Progenitor cell of endocrine pancreas (in vitro differentiated cells): ENCODE measurements at regions not wholly inside any gene's neighbourhood (a gene's known extent, or its start where the extent isn't known, plus 50 kb on each side); places are given as distances from the start of the nearest gene placed in this dataset.

ENCODE experiments used
- DNase-seq: peaks from one replicate; pipeline ENCODE4 v3.0.0; 2021; ENCODE audit warnings: low spot score; ENCODE audit not compliant: unreplicated experiment
- H3K27ac Mint-ChIP-seq: 2 replicates; pipeline ENCODE4 v1.8.0; 2021; ENCODE audit warnings: mild to moderate bottlenecking, moderate library complexity, mixed read lengths
- H3K27me3 Mint-ChIP-seq: 2 replicates; pipeline ENCODE4 v1.8.0; 2021; ENCODE audit warnings: mixed read lengths
- H3K36me3 Mint-ChIP-seq: 2 replicates; pipeline ENCODE4 v1.8.0; 2022; ENCODE audit warnings: mixed read lengths; ENCODE audit not compliant: insufficient read depth
- H3K4me1 Mint-ChIP-seq: 2 replicates; pipeline ENCODE4 v1.8.0; 2021; ENCODE audit warnings: low read depth, mixed read lengths
- H3K4me3 Mint-ChIP-seq: 2 replicates; pipeline ENCODE4 v1.8.0; 2021; ENCODE audit warnings: low read depth, mild to moderate bottlenecking, moderate library complexity, mixed read lengths
- H3K9me3 Mint-ChIP-seq: 2 replicates; pipeline ENCODE4 v1.8.0; 2021; ENCODE audit warnings: low read depth, mixed read lengths
- TF ChIP-seq, protein P1 (sequence below): fragments of 200-600 bp; sonication (generic); IDR thresholded peaks from one replicate; pipeline ENCODE4 v1.5.0; 2021; ENCODE audit warnings: antibody characterized with exemption, mild to moderate bottlenecking; ENCODE audit not compliant: unreplicated experiment

DNA sequence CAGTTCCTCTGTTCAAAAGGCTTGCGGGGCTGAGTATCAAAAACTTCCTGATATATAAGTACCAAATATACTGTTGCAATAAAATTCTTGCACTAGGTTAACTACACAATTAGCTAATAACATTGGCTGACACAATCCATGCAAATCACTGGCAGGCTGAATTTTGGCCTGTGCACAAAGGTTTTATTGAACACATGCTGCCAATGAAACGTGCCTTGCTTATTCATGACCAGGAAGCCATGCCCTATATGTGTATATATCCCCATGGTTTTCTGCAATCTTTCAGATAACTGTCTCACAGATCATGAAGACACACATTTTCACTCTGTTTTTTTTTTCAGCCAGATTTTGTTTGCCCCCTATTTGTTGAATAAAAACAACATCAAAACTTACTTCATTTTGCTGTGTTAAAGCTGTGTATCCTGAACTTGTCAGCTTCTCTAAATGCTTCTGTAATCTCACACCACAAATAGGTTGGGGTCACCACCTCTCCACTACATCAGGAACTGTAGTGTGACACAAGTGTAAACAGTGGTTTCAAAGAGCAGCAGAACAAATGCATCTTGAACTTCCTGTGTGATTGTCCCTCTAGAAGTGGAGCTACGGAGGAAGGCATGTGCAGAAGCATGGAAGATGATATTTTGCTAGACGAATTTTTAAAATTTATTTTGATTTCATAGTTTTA lies 920.7 kb upstream of the NR2F2 start:
- no peaks in the 10 kb centered on the region for H3K36me3 Mint-ChIP-seq
- H3K4me3 Mint-ChIP-seq, result no peak overlapping the region
- TF ChIP-seq, protein P1, sequence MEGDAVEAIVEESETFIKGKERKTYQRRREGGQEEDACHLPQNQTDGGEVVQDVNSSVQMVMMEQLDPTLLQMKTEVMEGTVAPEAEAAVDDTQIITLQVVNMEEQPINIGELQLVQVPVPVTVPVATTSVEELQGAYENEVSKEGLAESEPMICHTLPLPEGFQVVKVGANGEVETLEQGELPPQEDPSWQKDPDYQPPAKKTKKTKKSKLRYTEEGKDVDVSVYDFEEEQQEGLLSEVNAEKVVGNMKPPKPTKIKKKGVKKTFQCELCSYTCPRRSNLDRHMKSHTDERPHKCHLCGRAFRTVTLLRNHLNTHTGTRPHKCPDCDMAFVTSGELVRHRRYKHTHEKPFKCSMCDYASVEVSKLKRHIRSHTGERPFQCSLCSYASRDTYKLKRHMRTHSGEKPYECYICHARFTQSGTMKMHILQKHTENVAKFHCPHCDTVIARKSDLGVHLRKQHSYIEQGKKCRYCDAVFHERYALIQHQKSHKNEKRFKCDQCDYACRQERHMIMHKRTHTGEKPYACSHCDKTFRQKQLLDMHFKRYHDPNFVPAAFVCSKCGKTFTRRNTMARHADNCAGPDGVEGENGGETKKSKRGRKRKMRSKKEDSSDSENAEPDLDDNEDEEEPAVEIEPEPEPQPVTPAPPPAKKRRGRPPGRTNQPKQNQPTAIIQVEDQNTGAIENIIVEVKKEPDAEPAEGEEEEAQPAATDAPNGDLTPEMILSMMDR, result no peak
- DNase-seq, result no peak
- H3K27ac Mint-ChIP-seq, result no peak overlapping the region
- H3K27me3 Mint-ChIP-seq, result no peaks in the 10 kb centered on the region
- peaks cover 9% of the 10 kb centered on the region for H3K4me1 Mint-ChIP-seq
- no peaks in the 10 kb centered on the region for H3K9me3 Mint-ChIP-seq

DNA sequence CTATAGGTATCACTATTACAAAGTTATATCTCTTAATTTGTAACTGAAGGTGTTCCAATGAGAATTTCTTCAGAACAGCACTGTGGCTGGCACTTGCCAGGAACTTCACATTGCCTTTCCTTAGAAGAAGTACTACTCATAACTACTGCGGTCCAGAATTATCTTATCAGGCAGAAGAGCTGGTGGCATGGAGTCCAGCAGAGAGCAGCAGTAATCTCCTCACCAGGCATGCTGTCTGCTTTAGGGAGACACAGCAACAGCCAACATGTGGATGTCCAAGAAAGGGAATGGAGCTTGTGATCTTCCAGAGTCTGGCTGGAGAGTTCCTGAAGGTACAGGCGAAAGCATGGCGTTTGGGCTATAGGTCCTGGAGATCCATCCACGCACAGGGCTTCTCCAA lies 919.7 kb upstream of the NR2F2 start:
- TF ChIP-seq, protein P1, result no peak
- H3K9me3 Mint-ChIP-seq, result no peaks in the 10 kb centered on the region
- H3K4me1 Mint-ChIP-seq, result peaks cover 9% of the 10 kb centered on the region
- no peak overlapping the region for H3K4me3 Mint-ChIP-seq
- no peaks in the 10 kb centered on the region for H3K27me3 Mint-ChIP-seq
- no peak overlapping the region for H3K27ac Mint-ChIP-seq
- DNase-seq, result no peak
- no peaks in the 10 kb centered on the region for H3K36me3 Mint-ChIP-seq

DNA sequence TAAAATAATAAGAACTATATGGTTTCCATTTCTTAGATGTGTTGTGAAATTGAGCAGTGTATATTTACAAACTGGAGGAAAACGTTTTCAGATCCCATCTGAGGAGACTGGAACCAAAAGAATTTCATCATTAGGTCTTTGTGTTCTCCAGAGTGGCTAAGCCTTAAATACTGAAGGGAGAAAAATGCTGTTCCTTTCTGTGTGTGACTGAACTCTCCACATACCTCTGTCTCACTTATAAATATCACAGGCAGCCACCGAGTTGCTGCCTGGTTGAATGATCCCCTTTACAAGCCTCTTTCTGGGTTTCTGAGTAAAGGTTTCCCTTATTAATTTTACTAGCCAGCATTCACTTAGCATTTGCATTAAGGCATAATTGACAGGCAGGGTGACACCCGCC lies 913.9 kb upstream of the NR2F2 start:
- TF ChIP-seq, protein P1, result no peak
- Mint-ChIP-seq H3K4me1 (no peaks in the 10 kb centered on the region), H3K4me3 (no peak overlapping the region), H3K9me3 (peaks cover 7% of the 10 kb centered on the region), H3K27ac (no peak overlapping the region), H3K27me3 (no peaks in the 10 kb centered on the region), H3K36me3 (peaks cover 2% of the 10 kb centered on the region)
- no peak for DNase-seq

DNA sequence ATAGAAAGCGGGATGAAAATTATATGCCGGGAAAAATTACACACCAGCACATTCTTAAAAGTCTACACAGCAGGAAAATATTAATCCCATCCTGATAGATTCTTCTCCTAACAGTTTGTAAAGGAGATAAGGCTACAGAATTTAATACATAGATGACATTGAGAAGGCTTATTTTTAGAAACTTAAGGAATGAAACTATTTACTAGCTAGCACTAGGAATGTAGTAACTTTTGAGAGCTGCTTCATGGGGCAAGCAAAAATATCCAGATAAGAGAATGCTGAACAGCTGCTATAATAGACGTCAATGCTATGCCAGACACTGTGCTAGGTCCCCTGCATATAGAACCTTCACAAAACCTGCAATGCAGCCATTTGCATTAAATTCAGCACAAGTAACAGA lies 912.7 kb upstream of the NR2F2 start:
- H3K27me3 Mint-ChIP-seq, result no peaks in the 10 kb centered on the region
- H3K36me3 Mint-ChIP-seq, result peaks cover 2% of the 10 kb centered on the region
- no peak overlapping the region for H3K4me3 Mint-ChIP-seq
- H3K27ac Mint-ChIP-seq, result no peak overlapping the region
- H3K9me3 Mint-ChIP-seq, result peaks cover 18% of the 10 kb centered on the region
- TF ChIP-seq, protein P1, result no peak
- H3K4me1 Mint-ChIP-seq, result no peaks in the 10 kb centered on the region
- no peak for DNase-seq

DNA sequence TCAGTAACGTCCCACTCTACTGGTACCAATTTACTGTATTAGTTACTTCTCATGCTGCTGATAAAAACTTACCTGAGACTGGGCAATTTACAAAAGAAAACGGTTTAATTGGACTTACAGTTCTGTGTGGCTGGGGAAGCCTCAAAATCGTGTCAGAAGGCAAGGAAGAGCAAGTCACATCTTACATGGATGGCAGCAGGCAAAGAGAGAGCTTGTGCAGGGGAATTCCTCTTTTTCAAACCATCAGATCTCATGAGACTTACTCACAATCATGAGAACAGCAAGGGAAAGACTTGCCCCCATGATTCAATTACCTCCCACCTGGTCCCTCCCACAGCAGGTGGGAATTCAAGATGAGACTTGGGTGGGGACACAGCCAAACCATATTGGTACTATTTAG lies 908.2 kb upstream of the NR2F2 start:
- no peaks in the 10 kb centered on the region for H3K4me1 Mint-ChIP-seq
- peaks cover 2% of the 10 kb centered on the region for H3K36me3 Mint-ChIP-seq
- no peak for DNase-seq
- H3K27me3 Mint-ChIP-seq, result no peaks in the 10 kb centered on the region
- H3K4me3 Mint-ChIP-seq, result no peak overlapping the region
- peaks cover 25% of the 10 kb centered on the region for H3K9me3 Mint-ChIP-seq
- H3K27ac Mint-ChIP-seq, result no peak overlapping the region
- TF ChIP-seq, protein P1, result no peak
